ENCODE measurements at regions not wholly inside any gene's neighbourhood (a gene's known extent, or its start where the extent isn't known, plus 50 kb on each side); places are given as distances from the start of the nearest gene placed in this dataset.

- no peak for DNase-seq
These were observed 188.9 kb downstream of the RHOU start for GRCh38 chr1:228923973-228924686.

DNA sequence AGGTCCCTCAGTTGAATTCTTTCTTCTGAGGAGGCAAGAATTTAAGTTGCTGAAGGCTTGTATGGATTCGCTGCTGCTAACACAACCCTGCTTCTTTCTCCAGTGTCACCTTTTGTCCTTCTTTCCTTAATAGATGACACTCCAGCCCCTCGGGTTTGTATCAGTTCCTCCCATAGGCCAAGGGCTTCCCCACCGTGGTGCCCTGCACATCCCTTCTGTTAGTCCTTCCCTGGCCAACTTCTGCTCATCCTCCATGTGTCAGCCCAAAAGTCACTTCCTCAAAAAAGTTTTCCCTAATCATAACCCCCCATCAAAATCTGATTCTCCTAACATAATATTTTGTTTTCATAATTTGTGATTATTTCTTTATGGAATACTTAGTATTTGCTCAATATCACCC lies 190.4 kb downstream of the RHOU start:
- no peak for DNase-seq

DNA sequence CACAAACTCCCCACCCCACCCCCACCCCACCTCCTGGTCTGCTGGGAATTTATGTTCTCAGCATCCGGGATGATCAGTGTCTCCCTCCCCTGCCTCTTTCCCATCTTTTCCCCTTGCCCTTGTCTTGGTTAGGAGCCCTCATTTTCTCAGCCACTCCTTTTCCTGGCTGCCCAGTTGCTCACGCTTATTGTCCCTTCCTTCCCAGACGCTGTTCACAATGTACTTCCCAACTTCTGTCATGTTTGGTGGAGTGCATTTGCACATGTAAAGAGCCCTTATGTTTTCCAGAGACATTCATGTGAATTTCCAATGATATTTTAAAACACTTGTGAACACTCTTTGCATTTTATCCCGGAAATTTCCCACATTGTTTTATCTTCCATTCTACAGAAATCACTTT lies 192.1 kb downstream of the RHOU start:
- DNase-seq, result no peak

GRCh38 chr1:228927946-228928898 lies 192.9 kb downstream of the RHOU start:
- DNase-seq, result no peak

GRCh38 chr1:228929476-228930027 lies 194.3 kb downstream of the RHOU start:
- no peak for DNase-seq

DNA sequence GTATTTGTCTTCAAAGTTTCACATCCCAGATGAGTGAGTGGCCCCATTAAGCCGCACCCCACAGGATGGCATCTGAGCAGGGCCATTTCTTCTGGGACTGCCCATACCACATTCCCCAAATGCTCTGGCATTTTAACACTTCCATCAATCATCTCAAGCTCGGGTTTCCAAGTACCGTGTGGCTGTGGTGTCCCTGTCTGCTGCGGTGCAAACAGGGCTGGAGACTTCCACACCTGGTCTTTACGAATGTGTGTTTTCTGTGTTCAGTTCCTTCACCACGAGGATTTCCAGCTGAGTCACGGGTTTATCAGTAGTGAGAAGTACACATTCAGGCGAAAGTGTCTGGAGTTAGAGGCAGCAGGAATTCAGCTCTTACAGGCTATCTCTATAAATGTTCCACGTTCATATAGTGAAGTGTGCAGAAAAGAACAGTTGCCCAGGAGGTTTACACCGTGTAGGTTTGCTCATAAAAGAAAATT lies 195.2 kb downstream of the RHOU start:
- no peak for DNase-seq

DNA sequence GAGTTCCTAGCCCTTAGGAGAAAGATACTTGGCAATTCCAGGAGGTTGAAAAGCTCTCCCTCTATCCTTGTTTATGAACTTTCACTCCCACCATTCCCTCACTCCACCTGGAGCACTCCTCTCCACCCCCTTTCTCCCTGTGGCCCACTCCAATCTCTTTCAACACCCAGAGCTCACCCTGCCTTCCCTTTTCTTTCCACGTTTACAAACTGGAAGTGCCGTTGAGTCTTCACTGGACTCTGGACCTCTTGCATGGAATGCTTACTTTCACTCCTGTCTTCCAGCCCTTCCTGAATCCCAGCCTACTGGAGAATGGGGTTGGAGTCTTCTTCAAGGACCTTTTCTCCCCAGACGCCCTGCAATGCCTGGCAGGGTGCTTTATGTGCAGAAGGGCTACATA lies 198.5 kb downstream of the RHOU start:
- no peak for DNase-seq

GRCh38 chr1:228935198-228935663 lies 200.0 kb downstream of the RHOU start:
- DNase-seq, result no peak

DNA sequence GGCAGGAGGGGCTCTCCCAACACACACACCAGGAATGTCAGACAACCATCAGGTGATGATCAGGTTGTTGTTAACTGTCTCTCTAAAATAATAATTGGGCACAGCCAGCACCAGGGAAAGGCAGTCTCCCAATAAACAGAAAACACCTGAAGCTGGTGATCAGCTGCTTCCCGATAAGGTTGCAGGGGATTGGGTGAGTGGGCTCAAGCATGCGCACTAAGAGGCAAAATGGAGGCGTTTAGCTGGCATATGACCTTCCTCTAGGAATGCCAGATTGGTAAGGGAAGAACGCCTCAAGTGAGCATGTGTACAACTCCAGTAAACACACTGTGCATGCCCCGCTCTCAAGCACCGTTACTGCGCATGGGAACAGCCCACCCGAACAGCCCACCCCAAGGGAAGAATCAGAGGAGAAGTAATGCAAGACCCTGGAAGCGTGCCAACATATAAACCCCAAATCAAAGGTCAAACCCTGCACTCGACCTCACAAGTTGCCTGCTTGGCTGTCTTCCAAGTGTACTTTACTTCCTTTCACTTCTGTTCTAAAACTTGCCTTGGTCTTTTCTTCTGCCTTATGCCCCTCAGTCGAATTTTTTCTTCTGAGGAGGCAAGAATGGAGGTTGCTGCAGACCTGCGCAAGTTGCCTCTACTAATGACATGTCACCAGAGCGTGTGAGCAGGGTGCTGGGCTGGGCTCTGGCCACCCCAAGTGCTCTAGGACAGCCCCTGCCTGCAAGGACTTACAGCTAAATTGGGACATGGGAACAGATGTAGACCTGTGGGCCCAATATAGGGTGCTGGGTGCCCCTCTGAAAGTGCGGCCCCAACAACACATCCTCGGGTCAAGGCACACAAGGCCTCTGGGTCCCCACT lies 200.8 kb downstream of the RHOU start:
- DNase-seq, result no peak

DNA sequence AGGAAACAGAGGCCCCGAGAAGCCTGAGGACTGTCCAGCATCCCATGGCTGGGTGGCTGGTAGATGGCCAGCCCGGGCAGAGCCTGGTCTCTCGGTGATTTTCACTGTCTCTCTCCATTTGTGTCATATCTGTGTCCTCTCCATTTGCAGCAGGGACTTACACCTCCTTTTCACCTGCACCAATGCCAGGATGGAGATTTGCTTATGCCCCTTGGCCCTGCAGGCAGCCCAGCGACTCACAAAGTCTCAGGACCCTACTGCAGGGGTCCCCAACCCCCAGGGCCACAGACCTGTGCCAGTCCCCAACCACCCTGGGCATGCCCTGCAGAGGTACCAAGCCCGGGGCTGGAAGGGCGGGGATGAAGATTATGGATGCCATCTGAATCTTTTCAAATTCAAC lies 201.6 kb downstream of the RHOU start:
- no peak for DNase-seq

DNA sequence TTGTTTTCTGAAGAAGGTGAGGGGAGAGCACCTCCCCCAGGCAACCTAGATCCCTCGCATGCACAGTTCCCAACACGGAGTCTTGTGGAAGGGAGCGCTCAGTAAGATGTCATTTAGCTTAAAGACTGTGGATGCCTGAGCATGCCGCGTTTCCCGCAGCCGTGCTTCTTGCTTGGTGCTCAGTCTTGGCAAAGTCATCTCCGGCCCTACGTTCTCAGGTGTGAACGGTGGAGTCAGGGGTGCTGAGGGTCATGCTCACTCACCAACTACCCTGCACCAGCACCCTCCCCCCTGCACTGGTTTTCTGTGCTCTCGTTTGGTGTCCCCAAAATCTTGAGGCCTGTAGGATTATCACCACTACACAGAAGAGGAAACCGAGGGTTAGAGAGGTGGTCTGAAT lies 202.1 kb downstream of the RHOU start:
- no peak for DNase-seq

DNA sequence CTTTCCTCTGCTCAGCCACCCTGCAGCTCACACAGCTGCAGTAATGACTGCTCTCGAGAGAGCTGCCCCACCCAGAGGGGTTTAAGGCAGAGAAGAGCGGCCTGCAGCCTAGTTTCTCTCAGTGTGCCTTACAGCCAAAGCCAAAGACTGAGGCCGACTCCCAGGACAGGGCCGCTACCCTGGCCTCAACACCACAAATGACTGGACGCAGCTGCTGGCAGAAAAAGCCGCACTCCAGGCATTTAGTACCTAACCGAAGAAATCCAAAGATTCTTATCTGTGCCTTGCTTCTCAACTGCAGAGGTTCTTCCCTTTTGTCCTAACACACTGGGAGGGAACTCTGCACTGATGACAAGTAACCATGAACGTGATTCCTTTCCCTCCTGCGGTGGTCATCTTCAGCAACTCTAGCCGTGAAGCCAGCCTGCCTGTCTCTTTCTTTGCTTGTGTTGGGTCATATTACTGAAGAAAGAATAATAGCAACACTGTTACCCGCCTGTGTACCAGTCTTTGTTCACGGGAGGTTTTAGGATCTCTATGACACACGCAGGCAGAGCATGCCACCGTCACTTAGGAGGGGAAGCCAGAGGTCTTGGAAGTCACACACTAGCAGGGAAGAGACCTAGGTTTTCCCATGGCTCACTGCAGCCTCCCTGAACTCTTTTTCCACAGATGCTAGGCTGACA lies 202.7 kb downstream of the RHOU start:
- no peak for DNase-seq

GRCh38 chr1:228938537-228938901 lies 203.2 kb downstream of the RHOU start:
- DNase-seq, result no peak

DNA sequence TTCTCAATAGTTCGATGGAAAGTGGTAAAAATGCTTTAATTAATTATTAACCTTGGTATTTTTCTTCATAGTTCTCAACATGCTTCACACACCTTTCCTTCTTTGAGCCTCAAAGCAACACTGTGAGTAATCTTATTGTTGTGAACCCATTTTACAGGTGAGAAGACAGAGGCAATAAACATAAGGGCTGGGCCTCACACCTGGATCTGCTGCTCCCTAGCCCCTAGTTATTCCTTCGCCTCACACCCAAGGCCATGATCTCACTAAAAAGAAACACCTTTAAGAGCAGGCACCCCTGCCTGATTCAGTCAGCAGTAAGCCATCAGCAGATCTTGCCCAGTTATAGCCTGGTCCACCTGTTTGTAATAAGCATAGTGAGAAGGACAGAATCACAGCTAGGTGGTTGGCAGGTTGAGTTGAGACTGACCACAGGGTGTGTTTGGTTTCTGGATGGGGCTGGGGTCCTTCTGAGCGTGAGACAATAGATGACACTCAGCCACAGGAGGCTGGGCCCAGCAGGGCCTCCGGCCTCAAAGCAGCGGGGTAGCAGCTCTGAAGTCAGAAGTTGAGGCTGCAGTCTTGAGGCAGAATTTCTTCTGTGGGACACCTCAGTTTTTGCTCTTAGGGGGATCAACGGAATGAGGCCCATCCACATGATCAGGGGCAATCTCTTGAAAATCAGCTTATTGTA lies 203.9 kb downstream of the RHOU start:
- no peak for DNase-seq

DNA sequence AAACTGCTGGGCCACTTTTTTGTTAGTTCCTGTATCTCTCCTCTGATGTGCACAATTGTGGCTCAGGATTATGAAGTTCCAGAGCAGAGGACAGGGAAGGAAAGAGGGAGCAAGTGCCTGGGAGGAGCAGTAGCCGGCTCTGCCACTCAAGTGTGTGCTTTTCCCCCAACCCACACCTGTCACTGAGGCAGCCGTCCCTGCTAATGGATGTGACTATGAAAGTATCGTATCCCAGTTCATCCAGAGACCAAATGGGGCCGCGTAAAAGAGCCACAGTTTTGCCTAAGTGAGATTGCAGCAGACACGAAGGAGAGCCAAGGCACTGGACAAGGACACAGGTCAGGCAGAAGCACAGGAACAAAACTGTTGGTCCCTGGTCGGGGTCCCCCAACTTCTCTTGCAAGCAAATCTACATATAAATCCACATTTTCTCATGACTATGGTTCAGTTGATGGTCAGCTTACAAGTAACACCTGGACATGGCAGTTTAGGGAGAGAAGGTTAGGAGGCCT lies 204.7 kb downstream of the RHOU start:
- no peak for DNase-seq

- no peak for DNase-seq
These were observed 205.2 kb downstream of the RHOU start for GRCh38 chr1:228940526-228940925.

- no peak for DNase-seq
These were observed 205.6 kb downstream of the RHOU start for GRCh38 chr1:228940926-228941325.

DNA sequence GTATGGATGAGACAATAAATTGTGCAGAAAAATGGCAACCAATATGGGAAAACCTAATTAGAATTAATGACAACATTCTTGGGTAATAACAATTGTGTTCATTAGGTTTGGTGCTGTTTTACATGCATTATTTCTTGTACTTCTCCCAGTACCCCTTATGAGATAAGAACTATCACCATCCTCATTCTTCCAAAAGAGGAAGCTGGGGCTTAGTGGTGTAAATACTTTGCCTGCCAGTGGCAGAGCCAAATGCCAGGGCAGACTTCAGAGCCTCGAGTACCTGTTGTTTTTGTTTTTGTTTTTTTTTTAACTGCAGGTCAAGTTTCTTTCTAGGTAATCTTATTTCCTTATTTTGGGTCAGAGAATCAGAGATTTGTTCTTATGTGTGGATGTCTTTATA lies 206.4 kb downstream of the RHOU start:
- no peak for DNase-seq

DNA sequence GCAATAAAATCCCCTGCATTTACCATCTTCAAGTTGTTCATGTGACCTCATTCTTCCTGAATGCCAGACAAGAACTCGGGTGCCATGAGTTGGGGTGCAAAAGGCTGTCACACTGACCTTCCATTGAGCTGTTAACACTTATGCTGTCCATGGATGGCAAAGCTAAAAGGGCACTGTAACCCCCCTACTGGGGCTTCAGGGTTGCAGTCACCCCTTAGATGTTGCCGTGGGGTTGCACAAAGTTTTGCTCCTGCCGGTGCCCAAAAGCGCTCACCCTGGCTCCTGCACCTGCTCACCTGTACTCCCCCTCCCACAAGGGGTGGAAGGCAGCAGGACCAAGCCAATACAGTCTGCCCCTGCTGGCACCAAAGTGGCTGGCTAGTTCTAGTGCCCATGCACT lies 208.2 kb downstream of the RHOU start:
- no peak for DNase-seq

DNA sequence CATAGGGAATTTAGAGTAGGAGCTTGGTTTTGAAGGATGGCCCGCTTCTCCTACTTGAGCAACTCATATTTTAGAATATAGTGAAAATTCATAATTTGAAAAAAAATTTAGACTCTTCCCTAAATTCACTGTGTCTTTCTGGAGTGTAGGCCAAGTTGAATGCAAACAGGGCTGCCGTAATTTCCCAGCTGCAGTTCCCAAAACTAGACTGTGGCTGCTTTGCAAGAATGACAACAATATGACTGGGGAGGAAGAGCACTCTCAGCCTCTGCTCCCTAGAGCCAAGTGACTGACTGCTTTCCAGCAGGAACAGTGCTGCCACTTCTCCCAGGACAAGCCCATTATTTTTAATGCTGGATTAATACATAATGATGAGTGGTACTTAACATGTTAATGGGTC lies 209.0 kb downstream of the RHOU start:
- no peak for DNase-seq

DNA sequence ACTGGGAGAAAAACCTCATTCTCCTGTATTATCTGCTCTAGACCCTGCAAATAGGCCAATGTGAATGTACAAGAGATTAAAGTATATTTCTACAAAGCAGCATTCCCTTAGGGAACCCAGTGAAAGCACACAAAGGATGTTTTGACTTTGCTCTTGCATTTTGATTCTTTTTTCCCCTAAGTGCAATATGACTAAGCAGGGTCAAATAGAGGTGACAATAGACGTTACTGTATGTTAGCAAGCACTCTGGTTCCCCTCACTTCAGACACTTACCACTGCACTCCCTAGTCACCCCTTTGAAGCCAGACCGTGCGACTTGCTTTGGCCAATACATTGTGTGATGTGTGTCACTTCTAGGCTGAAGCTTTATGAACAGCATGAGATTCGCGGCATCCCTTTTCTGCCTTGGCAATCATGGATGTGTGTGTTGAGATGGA lies 209.7 kb downstream of the RHOU start:
- DNase-seq, result no peak
